Panc1 (cell line): ENCODE measurements at regions not wholly inside any gene's neighbourhood (a gene's known extent, or its start where the extent isn't known, plus 50 kb on each side); places are given as distances from the start of the nearest gene placed in this dataset.

Experiments used
- POLR2AphosphoS5 ChIP-seq: IDR thresholded peaks from 2 replicates; pipeline ENCODE4 v1.6.1; 2012; ENCODE audit warnings: mild to moderate bottlenecking, low read depth, low read length, moderate library complexity
- SIN3A ChIP-seq: IDR thresholded peaks from 2 replicates; pipeline ENCODE4 v1.6.1; 2012; ENCODE audit warnings: low read depth, mild to moderate bottlenecking, low read length, moderate library complexity, borderline replicate concordance; ENCODE audit not compliant: insufficient read depth
- TF ChIP-seq, protein P1 (sequence below): fragments of 450-650 bp; IDR thresholded peaks from 2 replicates; pipeline ENCODE4 v1.5.1; 2017; ENCODE audit warnings: mild to moderate bottlenecking
- TF ChIP-seq, protein P2 (sequence below), 2 experiments: IDR thresholded peaks; 2 replicates each; pipeline ENCODE4 v1.6.1; 2011 to 2012; ENCODE audit warnings: low read depth in 2 of 2, control low read depth in 1 of 2, low read length in 1 of 2, mild to moderate bottlenecking in 1 of 2, moderate library complexity in 1 of 2; ENCODE audit not compliant: insufficient read depth in 1 of 2

DNA sequence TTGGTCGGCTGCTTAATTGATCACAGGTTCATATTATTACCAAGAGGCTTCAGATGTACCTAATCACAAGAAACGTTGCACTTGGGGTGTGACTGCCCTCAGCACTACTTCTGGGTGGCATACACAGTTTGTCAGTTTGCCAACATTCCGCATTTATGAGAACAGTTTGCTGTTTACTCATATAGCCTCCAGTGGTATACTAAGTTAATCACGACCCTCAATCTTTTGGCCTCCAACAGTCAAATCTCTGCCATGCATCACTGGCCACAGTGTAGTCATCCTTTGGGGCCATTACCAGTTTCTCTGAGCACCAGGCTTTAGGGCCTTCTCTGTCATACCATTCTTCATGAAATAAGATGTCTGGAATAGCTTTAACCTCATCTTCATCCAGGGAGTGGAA, 62.8 kb upstream of the BCL9 start:
- TF ChIP-seq, protein P1, sequence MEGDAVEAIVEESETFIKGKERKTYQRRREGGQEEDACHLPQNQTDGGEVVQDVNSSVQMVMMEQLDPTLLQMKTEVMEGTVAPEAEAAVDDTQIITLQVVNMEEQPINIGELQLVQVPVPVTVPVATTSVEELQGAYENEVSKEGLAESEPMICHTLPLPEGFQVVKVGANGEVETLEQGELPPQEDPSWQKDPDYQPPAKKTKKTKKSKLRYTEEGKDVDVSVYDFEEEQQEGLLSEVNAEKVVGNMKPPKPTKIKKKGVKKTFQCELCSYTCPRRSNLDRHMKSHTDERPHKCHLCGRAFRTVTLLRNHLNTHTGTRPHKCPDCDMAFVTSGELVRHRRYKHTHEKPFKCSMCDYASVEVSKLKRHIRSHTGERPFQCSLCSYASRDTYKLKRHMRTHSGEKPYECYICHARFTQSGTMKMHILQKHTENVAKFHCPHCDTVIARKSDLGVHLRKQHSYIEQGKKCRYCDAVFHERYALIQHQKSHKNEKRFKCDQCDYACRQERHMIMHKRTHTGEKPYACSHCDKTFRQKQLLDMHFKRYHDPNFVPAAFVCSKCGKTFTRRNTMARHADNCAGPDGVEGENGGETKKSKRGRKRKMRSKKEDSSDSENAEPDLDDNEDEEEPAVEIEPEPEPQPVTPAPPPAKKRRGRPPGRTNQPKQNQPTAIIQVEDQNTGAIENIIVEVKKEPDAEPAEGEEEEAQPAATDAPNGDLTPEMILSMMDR = no peak
- TF ChIP-seq POLR2AphosphoS5 = no peak
- TF ChIP-seq, protein P2, sequence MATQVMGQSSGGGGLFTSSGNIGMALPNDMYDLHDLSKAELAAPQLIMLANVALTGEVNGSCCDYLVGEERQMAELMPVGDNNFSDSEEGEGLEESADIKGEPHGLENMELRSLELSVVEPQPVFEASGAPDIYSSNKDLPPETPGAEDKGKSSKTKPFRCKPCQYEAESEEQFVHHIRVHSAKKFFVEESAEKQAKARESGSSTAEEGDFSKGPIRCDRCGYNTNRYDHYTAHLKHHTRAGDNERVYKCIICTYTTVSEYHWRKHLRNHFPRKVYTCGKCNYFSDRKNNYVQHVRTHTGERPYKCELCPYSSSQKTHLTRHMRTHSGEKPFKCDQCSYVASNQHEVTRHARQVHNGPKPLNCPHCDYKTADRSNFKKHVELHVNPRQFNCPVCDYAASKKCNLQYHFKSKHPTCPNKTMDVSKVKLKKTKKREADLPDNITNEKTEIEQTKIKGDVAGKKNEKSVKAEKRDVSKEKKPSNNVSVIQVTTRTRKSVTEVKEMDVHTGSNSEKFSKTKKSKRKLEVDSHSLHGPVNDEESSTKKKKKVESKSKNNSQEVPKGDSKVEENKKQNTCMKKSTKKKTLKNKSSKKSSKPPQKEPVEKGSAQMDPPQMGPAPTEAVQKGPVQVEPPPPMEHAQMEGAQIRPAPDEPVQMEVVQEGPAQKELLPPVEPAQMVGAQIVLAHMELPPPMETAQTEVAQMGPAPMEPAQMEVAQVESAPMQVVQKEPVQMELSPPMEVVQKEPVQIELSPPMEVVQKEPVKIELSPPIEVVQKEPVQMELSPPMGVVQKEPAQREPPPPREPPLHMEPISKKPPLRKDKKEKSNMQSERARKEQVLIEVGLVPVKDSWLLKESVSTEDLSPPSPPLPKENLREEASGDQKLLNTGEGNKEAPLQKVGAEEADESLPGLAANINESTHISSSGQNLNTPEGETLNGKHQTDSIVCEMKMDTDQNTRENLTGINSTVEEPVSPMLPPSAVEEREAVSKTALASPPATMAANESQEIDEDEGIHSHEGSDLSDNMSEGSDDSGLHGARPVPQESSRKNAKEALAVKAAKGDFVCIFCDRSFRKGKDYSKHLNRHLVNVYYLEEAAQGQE (IDR thresholded peaks at IDR 0.05; ENCODE audit: insufficient read depth in 1 of 2, low read depth in 2 of 2, low read length in 1 of 2) = no peak
- no peak for TF ChIP-seq SIN3A
